ENCODE measurements at regions not wholly inside any gene's neighbourhood (a gene's known extent, or its start where the extent isn't known, plus 50 kb on each side); places are given as distances from the start of the nearest gene placed in this dataset.

- DNase-seq, result no peak
These were observed 79.0 kb upstream of the RGS17 start for GRCh38 chr6:153210083-153210482.

- peak; percentile 13 for DNase-seq
These were observed 77.6 kb upstream of the RGS17 start for GRCh38 chr6:153208706-153209105.

GRCh38 chr6:153207617-153208016 lies 76.5 kb upstream of the RGS17 start:
- no peak for DNase-seq

- no peak for DNase-seq
These were observed 75.9 kb upstream of the RGS17 start for GRCh38 chr6:153207006-153207405.

GRCh38 chr6:153192943-153193885 lies 62.1 kb upstream of the RGS17 start:
- no peak for DNase-seq

GRCh38 chr6:153183925-153184324 lies 52.8 kb upstream of the RGS17 start:
- no peak for DNase-seq
